ENCODE measurements at regions not wholly inside any gene's neighbourhood (a gene's known extent, or its start where the extent isn't known, plus 50 kb on each side); places are given as distances from the start of the nearest gene placed in this dataset.

- POLR2A ChIA-PET (ENCODE audit: low non-redundant PET), result no interaction called here
- Histone ChIP-seq H3K27ac (ENCODE audit: low read depth, low read length, poor library complexity, severe bottlenecking) (no peak overlapping the region), H3K27me3 (replicated peaks; ENCODE audit: insufficient read depth, low read depth, low read length, poor library complexity) (no peaks in the 10 kb centered on the region), H3K9me3 (ENCODE audit: low read depth, low read length, poor library complexity, severe bottlenecking) (peaks cover 4% of the 10 kb centered on the region), H3K36me3 (ENCODE audit: insufficient read depth, low read length, poor library complexity, severe bottlenecking) (no peaks in the 10 kb centered on the region), H3K4me3 (ENCODE audit: low read depth, low read length, poor library complexity, severe bottlenecking) (no peak overlapping the region), H3K4me1 (ENCODE audit: insufficient read depth, low read length, poor library complexity, severe bottlenecking) (peaks cover 18% of the 10 kb centered on the region)
- intact Hi-C loops (cut with micrococcal nuclease; ENCODE audit: unreplicated experiment), result no loop called here
- TF ChIP-seq EZH2 (IDR thresholded peaks at IDR 0.05; ENCODE audit: borderline replicate concordance, low read depth, low read length, poor library complexity, severe bottlenecking) (no peak), CTCF (conservative IDR thresholded peaks at IDR 0.05; ENCODE audit: low read depth, low read length) (no peak)
- DNase-seq (ENCODE audit: low spot score), result no peak
- no TSS peak for BruUV-seq (replicated peaks)
- CTCF ChIA-PET, result no interaction called here
Observed at GRCh38 chr2:8526403-8526696, 155.5 kb upstream of the ID2 start.

- Histone ChIP-seq H3K9me3 (ENCODE audit: low read depth, low read length, poor library complexity, severe bottlenecking) (peaks cover 11% of the 10 kb centered on the region), H3K4me1 (ENCODE audit: insufficient read depth, low read length, poor library complexity, severe bottlenecking) (peaks cover 18% of the 10 kb centered on the region), H3K27me3 (replicated peaks; ENCODE audit: insufficient read depth, low read depth, low read length, poor library complexity) (no peaks in the 10 kb centered on the region), H3K27ac (ENCODE audit: low read depth, low read length, poor library complexity, severe bottlenecking) (no peak overlapping the region), H3K4me3 (ENCODE audit: low read depth, low read length, poor library complexity, severe bottlenecking) (no peak overlapping the region), H3K36me3 (ENCODE audit: insufficient read depth, low read length, poor library complexity, severe bottlenecking) (no peaks in the 10 kb centered on the region)
- no peak for DNase-seq (ENCODE audit: low spot score)
- no TSS peak for BruUV-seq (replicated peaks)
- intact Hi-C loops (cut with micrococcal nuclease; ENCODE audit: unreplicated experiment), result no loop called here
- TF ChIP-seq EZH2 (IDR thresholded peaks at IDR 0.05; ENCODE audit: borderline replicate concordance, low read depth, low read length, poor library complexity, severe bottlenecking) (no peak), CTCF (conservative IDR thresholded peaks at IDR 0.05; ENCODE audit: low read depth, low read length) (no peak)
- ChIA-PET POLR2A (ENCODE audit: low non-redundant PET) (no interaction called here), CTCF (no interaction called here)
Observed at GRCh38 chr2:8527031-8527430, 154.8 kb upstream of the ID2 start.

- BruUV-seq (replicated peaks), result no TSS peak
- CTCF ChIA-PET, result no interaction called here
- H3K4me3 ChIP-seq (ENCODE audit: low read depth, low read length, poor library complexity, severe bottlenecking), result no peak overlapping the region
Observed at GRCh38 chr2:8527676-8528075, 154.2 kb upstream of the ID2 start.

More at GRCh38 chr2:8527676-8528075, 154.2 kb upstream of the ID2 start:
- no peak for DNase-seq (ENCODE audit: low spot score)
- POLR2A ChIA-PET (ENCODE audit: low non-redundant PET), result no interaction called here
- Histone ChIP-seq H3K36me3 (ENCODE audit: insufficient read depth, low read length, poor library complexity, severe bottlenecking) (no peaks in the 10 kb centered on the region), H3K9me3 (ENCODE audit: low read depth, low read length, poor library complexity, severe bottlenecking) (peaks cover 12% of the 10 kb centered on the region), H3K4me1 (ENCODE audit: insufficient read depth, low read length, poor library complexity, severe bottlenecking) (peaks cover 18% of the 10 kb centered on the region), H3K27me3 (replicated peaks; ENCODE audit: insufficient read depth, low read depth, low read length, poor library complexity) (no peaks in the 10 kb centered on the region), H3K27ac (ENCODE audit: low read depth, low read length, poor library complexity, severe bottlenecking) (no peak overlapping the region)
- TF ChIP-seq EZH2 (IDR thresholded peaks at IDR 0.05; ENCODE audit: borderline replicate concordance, low read depth, low read length, poor library complexity, severe bottlenecking) (no peak), CTCF (conservative IDR thresholded peaks at IDR 0.05; ENCODE audit: low read depth, low read length) (no peak)
- intact Hi-C loops (cut with micrococcal nuclease; ENCODE audit: unreplicated experiment), result no loop called here
